Epidermal melanocyte (primary cell): ENCODE measurements at regions not wholly inside any gene's neighbourhood (a gene's known extent, or its start where the extent isn't known, plus 50 kb on each side); places are given as distances from the start of the nearest gene placed in this dataset.
"Not testable (repeated sequence)": the region's sequence is repeated elsewhere in the genome, so short reads cannot be mapped to it uniquely, and the experiment has no call there.

Source experiments
- DNase-seq: peaks from one replicate; pipeline ENCODE4 v3.0.0; 2011; ENCODE audit warnings: low spot score; ENCODE audit not compliant: insufficient read length

DNA sequence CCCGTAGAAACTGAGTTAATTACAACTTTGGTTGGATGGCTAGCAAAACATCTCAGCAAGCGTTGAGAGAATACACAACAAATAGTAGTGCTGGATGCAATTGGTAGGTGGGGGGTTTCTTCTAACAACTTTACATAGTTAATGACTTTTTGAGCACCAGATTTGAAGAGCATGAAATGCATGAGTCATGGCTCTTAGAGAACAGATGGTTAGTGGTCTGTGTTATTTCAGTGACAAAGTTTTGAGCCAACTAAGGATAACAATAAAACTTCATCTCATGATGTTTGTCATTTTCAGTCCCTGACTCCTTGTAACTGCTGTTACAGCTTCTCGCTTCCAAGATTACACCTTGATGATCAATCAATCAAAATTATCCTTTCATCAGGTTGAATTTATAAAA, 399.0 kb upstream of the BRINP1 start:
- no peak for DNase-seq

DNA sequence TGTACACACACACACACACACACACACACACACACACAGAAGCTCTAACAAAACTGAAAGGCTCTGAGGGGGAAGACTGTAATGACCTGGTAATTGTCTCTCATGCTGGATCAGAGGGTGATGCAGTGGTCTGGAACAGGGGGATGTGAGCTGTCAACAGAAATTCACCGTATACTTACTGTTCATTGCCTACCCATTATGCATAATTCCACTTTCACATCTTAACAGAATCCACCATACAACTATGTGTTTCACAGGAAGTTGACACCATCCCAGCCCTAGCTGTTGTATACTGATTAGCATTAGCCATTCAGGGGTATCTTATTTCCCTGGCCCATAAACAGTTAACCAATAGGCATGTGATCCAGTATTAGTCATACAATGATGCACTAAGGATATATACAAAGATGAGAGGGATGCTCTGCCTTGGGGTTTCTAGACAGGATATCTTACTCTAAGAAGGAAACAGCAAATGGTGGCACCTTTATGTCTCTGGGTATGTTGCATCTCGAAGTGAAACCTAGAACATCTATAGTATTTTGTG, 396.5 kb upstream of the BRINP1 start:
- DNase-seq, result no peak

- no peak for DNase-seq
These were observed 394.0 kb upstream of the BRINP1 start for GRCh38 chr9:119763260-119763659.

- no peak for DNase-seq
These were observed 392.6 kb upstream of the BRINP1 start for GRCh38 chr9:119761812-119762211.

GRCh38 chr9:119758990-119759389, 389.8 kb upstream of the BRINP1 start:
- no peak for DNase-seq

- no peak for DNase-seq
These were observed 389.0 kb upstream of the BRINP1 start for GRCh38 chr9:119758241-119758640.

DNA sequence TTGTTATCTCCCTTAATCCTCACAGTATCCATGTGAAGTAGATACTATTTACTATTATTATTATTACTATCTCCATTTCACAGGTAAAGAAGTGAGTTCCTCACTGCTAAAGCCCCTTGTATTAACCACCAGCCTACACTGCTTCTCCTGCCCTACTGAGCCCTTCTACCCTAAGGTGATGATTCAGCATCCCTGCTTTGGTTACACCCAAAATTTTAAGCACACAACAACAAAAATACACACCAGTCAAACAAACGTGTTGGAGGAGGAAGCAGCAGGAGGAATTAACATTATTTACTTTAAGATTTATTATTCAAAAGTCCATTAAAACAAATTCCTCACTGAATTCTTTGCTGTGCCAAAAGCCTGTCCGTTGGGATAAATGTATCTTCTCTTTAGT, 370.2 kb upstream of the BRINP1 start:
- no peak for DNase-seq

DNA sequence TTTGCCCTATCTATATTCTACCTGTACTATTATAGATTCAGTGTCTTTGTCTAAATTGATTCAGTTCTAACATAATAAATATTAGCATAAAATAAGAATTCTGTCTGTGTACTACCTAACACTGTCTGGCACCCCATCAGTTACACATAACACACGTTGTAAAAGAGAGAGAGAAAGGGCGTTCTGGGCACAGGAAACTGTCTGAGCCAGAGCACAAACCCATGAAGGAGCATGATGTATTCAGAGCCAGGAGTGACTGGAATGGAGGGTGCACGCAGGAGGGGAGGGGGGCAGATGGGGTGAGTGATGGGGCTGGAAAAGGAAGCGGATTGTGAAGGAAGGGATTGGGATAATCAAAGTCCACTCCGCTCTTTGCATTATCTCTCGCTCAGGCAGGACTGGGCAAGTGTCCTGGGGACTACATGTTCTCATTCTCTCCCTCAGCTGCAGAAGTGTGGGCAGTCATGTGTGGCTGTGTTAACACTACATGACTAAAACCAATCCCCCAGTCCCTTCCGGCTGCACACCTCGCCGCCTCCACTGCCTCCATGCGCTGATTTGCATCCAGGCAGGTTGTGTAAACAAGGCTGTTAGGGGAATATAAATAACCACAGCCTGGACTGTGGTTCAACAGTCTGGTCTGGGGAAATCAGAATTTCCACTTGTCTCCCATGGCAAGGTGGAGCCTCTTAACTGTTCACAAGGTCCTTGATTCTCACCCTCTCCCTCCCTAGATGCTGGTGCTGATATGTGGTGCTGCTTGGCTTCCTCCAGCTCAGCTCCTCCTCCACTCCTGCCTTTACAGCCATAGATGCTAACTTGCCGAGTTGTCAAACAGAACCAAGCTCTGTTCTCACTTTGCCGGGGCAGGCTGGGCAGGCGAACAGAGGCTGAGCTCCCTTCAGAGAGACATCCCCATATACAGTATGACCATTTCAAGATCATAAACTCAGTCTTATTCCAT, 367.5 kb upstream of the BRINP1 start:
- DNase-seq, result no peak

GRCh38 chr9:119727988-119728387, 358.8 kb upstream of the BRINP1 start:
- no peak for DNase-seq

DNA sequence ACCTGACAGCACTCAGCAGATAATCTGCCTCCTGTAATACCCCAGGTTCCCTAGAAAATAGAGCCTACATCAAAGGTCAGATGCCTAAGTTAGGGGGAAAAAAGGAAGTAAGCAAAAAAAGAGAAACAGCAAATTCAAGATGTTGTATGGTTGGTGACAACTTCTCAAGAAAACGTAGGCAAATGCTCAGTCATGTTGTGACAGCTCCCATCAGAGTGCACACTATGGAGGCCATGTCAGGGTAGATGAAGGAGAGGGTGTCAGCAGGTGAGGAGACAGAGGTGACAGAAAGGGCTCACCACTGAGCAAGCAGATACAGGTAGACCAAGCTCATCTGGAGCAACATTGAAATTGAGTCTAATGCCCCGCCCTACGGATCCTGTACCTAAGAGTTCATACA, 356.8 kb upstream of the BRINP1 start:
- DNase-seq, result no peak

DNA sequence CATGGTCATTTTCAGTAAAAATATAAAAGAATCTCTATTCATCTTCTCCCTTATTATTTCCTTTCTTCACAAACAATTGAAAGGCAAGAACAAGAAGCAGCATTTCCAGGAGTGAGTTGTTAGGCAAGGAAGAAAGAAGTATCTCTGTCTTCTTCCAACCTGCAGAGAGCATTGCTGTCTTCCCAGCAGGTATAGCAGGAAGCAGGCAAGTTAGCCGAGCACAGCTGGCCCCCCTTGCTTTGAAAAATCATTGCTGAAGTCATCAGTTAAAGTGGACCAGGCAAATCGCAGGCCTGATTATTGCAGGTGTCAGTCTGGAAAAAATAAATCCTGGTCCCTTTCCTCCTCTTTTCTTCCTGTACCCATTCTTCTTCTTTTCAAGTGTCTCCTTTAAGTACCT, 353.1 kb upstream of the BRINP1 start:
- DNase-seq, result no peak

- no peak for DNase-seq
These were observed 343.1 kb upstream of the BRINP1 start for GRCh38 chr9:119712325-119712724.

DNA sequence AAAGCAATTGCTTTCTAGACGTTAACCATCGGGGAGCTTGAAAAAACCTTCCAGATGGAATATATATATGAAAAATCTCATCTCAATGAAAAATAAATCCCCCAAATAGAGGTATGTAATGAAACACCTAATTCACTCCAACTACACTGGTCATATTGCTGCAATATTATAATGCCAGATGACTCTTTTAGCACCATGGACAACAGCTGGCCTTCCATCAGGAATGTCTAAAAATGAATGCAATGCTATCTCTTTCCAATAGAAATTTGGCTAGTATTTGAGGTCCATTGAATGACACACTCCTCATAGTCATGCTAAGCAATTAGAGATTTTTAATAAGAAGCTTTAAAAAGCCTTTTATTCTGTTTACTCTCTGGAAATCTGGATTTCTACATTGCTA, 340.2 kb upstream of the BRINP1 start:
- DNase-seq, result no peak

DNA sequence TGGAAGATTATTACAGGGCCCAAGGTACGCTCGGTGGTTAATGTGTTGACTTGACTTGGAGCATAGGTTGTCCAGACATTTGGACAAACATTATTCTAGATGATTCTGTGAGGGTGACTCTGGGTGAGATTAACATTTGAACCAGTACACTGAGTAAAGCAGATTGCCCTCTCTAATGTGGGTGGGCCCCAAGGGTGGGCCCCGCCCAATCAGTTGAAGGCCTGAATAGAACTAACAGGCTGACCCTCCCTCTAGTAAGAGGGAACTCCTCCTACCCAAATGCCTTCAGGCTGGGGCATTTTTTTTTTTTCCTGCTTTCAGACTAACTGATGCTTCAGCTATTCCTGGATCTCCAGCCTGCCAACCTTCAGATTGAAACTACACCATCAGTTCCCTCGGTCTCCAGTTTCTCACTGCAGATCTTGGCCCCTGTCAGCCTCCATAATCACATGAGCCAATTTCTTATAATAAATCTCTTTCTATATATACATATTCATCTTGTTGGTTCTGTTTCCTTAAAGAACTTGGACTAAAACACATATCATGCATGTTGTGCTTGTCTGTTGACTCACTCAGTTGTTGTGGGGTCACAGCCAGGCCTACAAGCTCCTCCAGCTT, 338.1 kb upstream of the BRINP1 start:
- no peak for DNase-seq

- DNase-seq, result no peak
These were observed 332.4 kb upstream of the BRINP1 start for GRCh38 chr9:119701651-119702050.

- DNase-seq, result no peak
These were observed 329.3 kb upstream of the BRINP1 start for GRCh38 chr9:119698535-119698934.

- DNase-seq, result no peak
These were observed 328.8 kb upstream of the BRINP1 start for GRCh38 chr9:119697996-119698395.

GRCh38 chr9:119689879-119690278, 320.6 kb upstream of the BRINP1 start:
- DNase-seq, result no peak

DNA sequence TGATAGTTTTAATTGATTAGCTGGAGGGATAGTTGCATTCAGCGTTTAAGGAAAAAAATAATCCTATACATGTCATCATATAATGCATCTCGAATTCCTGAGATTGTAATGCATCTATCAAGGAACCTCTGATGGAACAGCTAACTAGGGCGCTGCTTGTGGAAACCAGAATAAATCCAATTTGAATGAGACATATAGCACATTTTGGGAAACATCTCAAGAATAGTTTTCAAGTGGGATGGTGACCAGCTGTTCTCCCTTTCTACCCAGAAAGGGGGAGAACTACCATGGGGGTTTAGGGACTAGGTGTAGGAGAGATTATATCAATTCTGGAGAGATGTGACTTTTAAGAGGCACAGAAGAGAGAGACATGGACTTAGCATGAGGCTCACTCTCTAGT, 319.3 kb upstream of the BRINP1 start:
- DNase-seq, result no peak

GRCh38 chr9:119677811-119678505, 308.7 kb upstream of the BRINP1 start:
- no peak for DNase-seq

GRCh38 chr9:119675951-119676350, 306.7 kb upstream of the BRINP1 start:
- DNase-seq, result no peak

DNA sequence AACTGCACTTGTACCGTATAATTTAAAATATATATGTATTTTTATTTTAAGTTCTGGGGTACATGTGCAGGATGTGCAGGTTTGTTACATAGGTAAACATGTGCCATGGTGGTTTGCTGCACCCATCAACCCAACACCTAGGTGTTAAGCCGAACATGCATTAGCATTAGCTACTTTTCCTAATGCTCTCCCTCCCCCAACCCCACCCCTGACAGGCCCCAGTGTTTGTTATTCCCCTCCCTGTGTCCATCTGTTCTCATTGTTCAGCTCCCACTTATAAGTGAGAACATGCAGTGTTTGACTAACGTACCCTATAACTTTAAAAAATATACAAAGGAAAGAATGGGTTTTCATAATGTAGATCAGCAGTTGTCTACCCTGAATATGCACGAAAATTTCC, 303.5 kb upstream of the BRINP1 start:
- not testable (repeated sequence) for DNase-seq
